Kidney (tissue), 13 donors: ENCODE measurements at regions not wholly inside any gene's neighbourhood (a gene's known extent, or its start where the extent isn't known, plus 50 kb on each side); places are given as distances from the start of the nearest gene placed in this dataset.

Experiments
- DNase-seq, 5 donors: peaks; one replicate each; pipeline ENCODE4 v3.0.0-alpha.2; 2013 to 2020
- FAIRE-seq: peaks from 2 replicates; lab custom pipeline; 2012; peaks lifted over from hg19 to GRCh38; lab: Jason Lieb, UNC
- H3K27ac ChIP-seq, 2 donors: one replicate each; pipeline ENCODE4 v1.7.0; 2013; ENCODE audit warnings: low read depth in 2 of 2, low read length in 2 of 2, inconsistent platforms in 1 of 2
- H3K27me3 ChIP-seq: one replicate; pipeline ENCODE4 v1.7.1; 2013; ENCODE audit warnings: low read length, inconsistent platforms; ENCODE audit not compliant: control insufficient read depth, insufficient read depth
- H3K36me3 ChIP-seq, 3 donors: one replicate each; pipeline versions ENCODE4 v1.7.0 to v1.7.1; 2013; ENCODE audit warnings: low read length in 3 of 3, control low read depth in 1 of 3, inconsistent platforms in 1 of 3; ENCODE audit not compliant: insufficient read depth in 3 of 3, control insufficient read depth in 2 of 3
- H3K4me1 ChIP-seq, 3 donors: one replicate each; pipeline versions ENCODE4 v1.7.0 to v1.7.1; 2013; ENCODE audit warnings: low read length in 3 of 3, inconsistent platforms in 1 of 3, low read depth in 1 of 3; ENCODE audit not compliant: control insufficient read depth in 2 of 3, insufficient read depth in 2 of 3
- H3K4me3 ChIP-seq, 3 donors: one replicate each; pipeline versions ENCODE4 v1.7.0 to v1.8.1; 2013; ENCODE audit warnings: low read length in 3 of 3, control low read depth in 1 of 3, inconsistent platforms in 1 of 3
- H3K9ac ChIP-seq, 3 donors: one replicate each; pipeline versions ENCODE4 v1.7.0 to v1.7.1; 2013; ENCODE audit warnings: low read length in 3 of 3, control low read depth in 1 of 3, inconsistent platforms in 1 of 3
- H3K9me3 ChIP-seq, 3 donors: one replicate each; pipeline versions ENCODE4 v1.7.0 to v1.7.1; 2013; ENCODE audit warnings: low read length in 3 of 3, control low read depth in 1 of 3, inconsistent platforms in 1 of 3; ENCODE audit not compliant: control insufficient read depth in 2 of 3, insufficient read depth in 1 of 3
- intact Hi-C: fragments of 100-400 bp; cut with DNase I; formaldehyde crosslinking; loops from one replicate; pipeline ENCODE4 v1.11.1; 2022
- TF ChIP-seq, protein P1 (sequence below): IDR thresholded peaks from 3 replicates; pipeline ENCODE4 v1.5.1; 2012; ENCODE audit warnings: mild to moderate bottlenecking, moderate library complexity, borderline replicate concordance; ENCODE audit not compliant: insufficient read depth; ENCODE audit errors: extremely low read depth
- donor health status: control.
- donor health status: control.
- donor health status: control.
- donor health status: control.
- donor health status: control.
- donor health status: DM: yes; HTN: yes; CAD: no.
- donor health status: Normal renal cell carcinoma (clear cell type).

GRCh38 chr9:108397286-108397685 is 458.5 kb downstream of the ACTL7B start:
- no peak for DNase-seq
- Histone ChIP-seq H3K36me3 (no peaks in the 10 kb centered on the region), H3K9me3 (no peaks in the 10 kb centered on the region), H3K27me3 (no peaks in the 10 kb centered on the region), H3K27ac (no peak overlapping the region), H3K4me1 (no peaks in the 10 kb centered on the region), H3K4me3 (no peak overlapping the region), H3K9ac (no peak overlapping the region)
- no peak for FAIRE-seq
- intact Hi-C loops, result no loop called here
- TF ChIP-seq, protein P1, sequence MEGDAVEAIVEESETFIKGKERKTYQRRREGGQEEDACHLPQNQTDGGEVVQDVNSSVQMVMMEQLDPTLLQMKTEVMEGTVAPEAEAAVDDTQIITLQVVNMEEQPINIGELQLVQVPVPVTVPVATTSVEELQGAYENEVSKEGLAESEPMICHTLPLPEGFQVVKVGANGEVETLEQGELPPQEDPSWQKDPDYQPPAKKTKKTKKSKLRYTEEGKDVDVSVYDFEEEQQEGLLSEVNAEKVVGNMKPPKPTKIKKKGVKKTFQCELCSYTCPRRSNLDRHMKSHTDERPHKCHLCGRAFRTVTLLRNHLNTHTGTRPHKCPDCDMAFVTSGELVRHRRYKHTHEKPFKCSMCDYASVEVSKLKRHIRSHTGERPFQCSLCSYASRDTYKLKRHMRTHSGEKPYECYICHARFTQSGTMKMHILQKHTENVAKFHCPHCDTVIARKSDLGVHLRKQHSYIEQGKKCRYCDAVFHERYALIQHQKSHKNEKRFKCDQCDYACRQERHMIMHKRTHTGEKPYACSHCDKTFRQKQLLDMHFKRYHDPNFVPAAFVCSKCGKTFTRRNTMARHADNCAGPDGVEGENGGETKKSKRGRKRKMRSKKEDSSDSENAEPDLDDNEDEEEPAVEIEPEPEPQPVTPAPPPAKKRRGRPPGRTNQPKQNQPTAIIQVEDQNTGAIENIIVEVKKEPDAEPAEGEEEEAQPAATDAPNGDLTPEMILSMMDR, result no peak

DNA sequence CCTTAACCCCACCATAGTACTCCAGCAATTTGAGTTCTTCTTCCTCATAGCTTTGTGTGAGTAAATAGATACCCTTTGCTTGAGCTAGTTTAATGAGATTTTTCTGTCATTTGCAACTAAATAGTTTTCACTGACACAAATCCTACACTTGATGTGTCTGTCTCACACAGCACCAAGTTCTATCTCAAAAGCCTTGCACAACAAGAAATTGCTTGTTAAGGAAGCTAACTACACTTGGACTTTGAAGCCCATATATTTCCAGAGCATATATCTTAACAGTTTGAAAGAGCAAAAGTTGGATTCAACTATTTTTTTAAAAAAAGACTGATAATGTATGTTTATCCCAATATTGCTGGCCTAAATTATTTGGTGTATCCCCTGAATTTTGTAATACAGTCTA is 459.2 kb downstream of the ACTL7B start:
- TF ChIP-seq, protein P1, result no peak
- FAIRE-seq (no peak), DNase-seq (no peak)
- no peaks in the 10 kb centered on the region for H3K27me3 ChIP-seq
- H3K9ac ChIP-seq, result no peak overlapping the region
- H3K36me3 ChIP-seq, result no peaks in the 10 kb centered on the region
- H3K27ac ChIP-seq, result no peak overlapping the region
- no peak overlapping the region for H3K4me3 ChIP-seq
- H3K4me1 ChIP-seq, result no peaks in the 10 kb centered on the region
- no peaks in the 10 kb centered on the region for H3K9me3 ChIP-seq
- intact Hi-C loops, result no loop called here

DNA sequence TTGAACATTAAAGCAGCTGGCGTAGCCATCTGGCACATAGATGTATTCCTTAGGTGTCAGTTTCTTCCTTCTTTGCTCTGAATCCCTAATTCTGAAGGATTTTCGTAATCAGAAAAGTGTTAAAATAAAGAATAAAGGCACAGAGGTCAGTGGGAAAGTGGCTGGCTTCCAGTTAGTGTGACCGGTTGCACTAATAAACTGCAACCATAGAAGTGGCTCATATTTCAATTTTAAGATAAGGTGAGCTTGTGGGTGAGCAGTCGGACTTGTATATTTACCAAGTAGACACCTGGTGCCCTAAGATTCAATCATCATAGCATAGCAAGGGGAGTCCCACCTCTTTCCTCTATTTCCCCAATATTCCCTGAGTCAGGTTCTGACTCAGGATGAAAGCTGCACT is 459.6 kb downstream of the ACTL7B start:
- TF ChIP-seq, protein P1, result no peak
- H3K9ac ChIP-seq, result no peak overlapping the region
- no peaks in the 10 kb centered on the region for H3K4me1 ChIP-seq
- H3K36me3 ChIP-seq, result no peaks in the 10 kb centered on the region
- FAIRE-seq (no peak), DNase-seq (no peak)
- H3K27me3 ChIP-seq, result no peaks in the 10 kb centered on the region
- H3K4me3 ChIP-seq, result no peak overlapping the region
- intact Hi-C loops, result no loop called here
- H3K27ac ChIP-seq, result no peak overlapping the region
- no peaks in the 10 kb centered on the region for H3K9me3 ChIP-seq

GRCh38 chr9:108395421-108395820 is 460.4 kb downstream of the ACTL7B start:
- intact Hi-C loops, result no loop called here
- Histone ChIP-seq H3K4me3 (no peak overlapping the region), H3K27ac (no peak overlapping the region), H3K4me1 (no peaks in the 10 kb centered on the region), H3K27me3 (no peaks in the 10 kb centered on the region), H3K9me3 (no peaks in the 10 kb centered on the region), H3K36me3 (no peaks in the 10 kb centered on the region), H3K9ac (no peak overlapping the region)
- DNase-seq (no peak), FAIRE-seq (no peak)
- TF ChIP-seq, protein P1, result no peak
